Esophagus mucosa (tissue), 1 donor: ENCODE measurements at regions not wholly inside any gene's neighbourhood (a gene's known extent, or its start where the extent isn't known, plus 50 kb on each side); places are given as distances from the start of the nearest gene placed in this dataset.
"Not testable (repeated sequence)": the region's sequence is repeated elsewhere in the genome, so short reads cannot be mapped to it uniquely, and the experiment has no call there.

ENCODE experiments used
- ATAC-seq: fragments of 200-7000 bp; cut with Tn5 transposase; one replicate; pipeline ENCODE4 v1.9.1; 2020
- donor health status: DM: yes; HTN: yes; CAD: no.

DNA sequence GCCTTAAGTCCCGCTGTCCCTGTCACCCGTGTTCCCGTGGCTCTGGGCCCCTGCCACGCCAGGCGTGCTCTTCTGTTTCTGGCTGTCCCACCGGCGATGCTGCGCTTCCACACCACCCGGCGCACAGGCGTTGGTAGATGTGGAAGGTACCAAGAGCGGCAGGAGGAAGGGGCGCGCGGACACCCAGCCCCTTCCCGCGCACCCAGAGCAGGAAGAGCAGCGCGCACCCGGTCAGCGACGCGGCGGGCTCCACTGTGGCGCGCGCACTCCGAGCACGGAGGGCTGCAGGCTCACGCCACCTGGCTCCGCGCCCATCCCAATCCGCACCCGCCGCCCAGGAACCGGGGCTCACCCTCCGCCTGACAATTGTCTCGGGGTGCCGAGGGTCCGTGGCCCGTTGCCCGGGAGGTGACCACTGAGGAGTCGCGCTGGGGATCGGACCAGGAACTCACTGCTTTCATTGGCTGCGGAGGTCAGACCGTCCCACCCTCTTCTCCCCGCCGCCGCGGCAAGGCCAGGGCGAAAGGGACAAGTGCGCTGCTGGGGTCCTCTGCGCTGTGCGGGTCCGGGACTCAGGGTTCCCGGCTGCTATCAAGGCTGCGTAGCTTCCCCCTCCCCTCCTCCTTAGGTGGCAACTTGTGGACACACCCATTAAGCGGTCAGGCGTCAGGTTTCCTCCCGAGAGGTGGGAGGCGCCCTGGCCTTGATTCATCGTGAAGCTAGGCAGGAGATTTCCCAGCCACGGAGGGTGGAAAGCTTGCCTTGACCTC lies 121.6 kb upstream of the ZNF92 start:
- peak; percentile 82 for ATAC-seq

GRCh38 chr7:65250697-65251395 lies 122.8 kb upstream of the ZNF92 start:
- ATAC-seq: no peak

DNA sequence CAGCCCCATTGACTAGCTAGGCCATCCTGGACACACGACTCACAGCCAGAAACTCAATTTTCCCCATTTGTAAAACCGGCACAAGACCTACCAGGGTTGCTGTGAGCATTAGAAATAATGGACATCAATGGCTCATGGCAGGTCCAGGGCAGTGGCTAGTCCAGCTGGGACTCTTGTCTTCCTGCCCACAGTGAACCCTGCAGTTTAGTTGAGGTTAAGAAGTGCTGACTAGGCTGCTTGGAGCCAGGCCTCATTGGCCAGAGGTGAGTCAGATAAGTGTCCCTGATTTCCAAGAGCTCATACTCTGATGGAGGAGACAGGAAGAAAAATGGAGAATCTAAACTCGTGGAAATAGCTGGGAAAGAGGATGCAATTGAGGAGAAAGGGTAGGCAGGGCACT lies 123.4 kb upstream of the ZNF92 start:
- no peak for ATAC-seq

GRCh38 chr7:65247491-65247890 lies 126.2 kb upstream of the ZNF92 start:
- no peak for ATAC-seq

DNA sequence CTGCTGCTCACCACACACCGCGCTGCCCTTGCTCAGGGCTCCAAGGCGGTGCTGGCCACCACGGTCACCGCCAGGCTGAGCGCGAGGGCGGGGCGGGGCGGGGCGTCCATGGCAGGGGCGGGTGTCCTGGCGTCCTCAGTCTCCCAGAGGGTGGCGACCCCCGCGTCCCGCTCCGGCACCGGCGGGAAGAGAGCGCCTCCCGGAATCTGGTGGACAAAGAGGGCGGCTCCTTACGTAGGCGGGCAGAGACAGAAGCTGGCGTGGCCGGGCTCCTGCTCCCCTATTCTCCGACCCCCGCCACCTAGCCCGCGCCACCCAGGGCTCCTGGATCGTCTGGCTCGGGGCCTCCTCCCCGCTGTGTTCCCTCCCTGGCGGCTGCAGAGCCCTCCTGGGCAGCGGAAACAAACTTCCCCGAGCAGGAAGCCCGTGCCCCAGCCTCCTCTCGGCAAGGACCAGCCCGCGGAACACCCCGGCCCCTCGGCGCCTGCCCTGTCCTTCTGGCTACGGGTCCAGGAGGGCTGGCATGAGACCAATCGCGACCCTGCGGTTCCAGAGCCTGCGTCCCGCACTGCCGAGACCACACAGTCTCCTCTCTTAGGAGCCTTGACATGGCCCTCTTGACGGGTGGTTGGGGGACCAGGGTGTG lies 133.8 kb upstream of the ZNF92 start:
- peak; percentile 48 for ATAC-seq

DNA sequence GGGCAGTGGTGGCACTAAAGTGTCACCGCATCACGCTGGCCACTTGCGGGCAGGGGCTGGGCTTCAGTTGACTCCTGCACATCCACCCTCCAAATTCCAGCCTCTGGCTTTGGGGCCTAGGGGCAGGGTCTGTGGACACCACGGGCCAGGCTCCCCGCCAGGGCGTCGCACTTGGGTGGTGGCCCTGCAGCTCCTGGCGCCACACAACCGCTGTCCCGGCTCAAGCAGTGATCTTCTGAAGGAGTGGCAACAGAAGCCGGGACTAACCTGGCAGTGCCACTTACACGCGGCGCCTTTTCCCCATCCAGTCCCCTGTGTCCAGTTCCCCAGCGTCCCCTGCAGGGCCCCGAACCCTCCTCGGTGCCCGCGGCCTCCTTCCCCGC lies 134.3 kb upstream of the ZNF92 start:
- ATAC-seq: peak; percentile 32

- peak; percentile 17 for ATAC-seq
Measured at GRCh38 chr7:65238785-65239184, 134.9 kb upstream of the ZNF92 start.

GRCh38 chr7:65235586-65235985 lies 138.1 kb upstream of the ZNF92 start:
- no peak for ATAC-seq

DNA sequence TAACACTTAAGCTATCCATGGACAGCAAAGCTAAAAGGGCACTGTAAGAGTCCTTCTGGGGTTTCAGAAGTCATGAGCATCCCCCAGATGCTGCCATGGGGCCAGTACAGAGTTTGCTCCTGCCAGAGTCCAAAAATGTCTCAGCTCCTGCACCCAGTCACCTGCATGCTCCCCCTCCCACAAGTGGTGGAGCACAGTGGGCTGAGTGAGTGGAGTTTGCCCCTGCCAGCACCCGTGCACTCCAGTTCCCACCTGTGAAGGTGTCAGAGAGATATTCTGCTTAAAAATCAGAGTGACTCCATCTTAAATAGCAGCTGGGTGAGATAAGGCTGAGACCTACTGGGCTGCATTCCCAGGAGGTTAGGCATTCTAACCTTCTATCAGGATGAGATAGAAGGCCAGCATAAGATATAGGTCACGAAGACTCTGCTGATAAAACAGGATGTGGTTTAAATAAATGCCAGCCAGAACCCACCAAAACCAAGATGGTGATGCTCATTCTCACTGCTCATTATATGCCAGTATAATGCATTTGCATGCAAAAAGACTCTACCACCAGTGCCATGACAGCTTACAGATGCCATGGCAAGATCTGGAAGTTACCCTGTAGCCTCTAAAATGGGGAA lies 140.1 kb upstream of the ZNF92 start:
- no peak for ATAC-seq

GRCh38 chr7:65230231-65230630 lies 143.4 kb upstream of the ZNF92 start:
- no peak for ATAC-seq

DNA sequence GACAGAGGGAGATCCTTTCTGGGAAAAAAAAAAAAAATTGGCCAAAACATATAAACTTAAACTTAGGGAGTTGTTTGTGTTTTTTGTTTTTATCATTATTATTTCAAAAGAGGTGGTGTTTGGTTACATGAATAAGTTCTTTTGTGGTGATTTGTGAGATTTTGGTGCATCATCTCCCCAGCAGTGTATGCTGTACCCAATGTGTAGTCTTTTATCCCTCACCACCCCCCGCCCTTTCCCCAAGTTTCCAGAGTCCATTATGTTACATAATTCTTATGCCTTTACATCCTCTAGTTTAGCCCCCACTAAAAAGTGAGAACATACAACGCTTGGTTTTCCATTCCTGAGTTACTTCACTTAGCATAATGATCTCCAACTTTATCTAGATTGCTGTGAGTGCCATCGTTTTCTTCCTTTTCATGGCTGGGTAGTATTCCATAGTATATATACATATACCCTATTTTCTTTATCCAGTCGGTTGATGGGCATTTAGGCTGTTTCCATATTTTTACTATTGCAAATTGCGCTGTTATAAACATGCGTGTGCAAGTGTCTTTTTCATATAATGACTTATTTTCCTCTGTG lies 148.1 kb upstream of the ZNF92 start:
- no peak for ATAC-seq

GRCh38 chr7:65222655-65223054 lies 151.0 kb upstream of the ZNF92 start:
- no peak for ATAC-seq

DNA sequence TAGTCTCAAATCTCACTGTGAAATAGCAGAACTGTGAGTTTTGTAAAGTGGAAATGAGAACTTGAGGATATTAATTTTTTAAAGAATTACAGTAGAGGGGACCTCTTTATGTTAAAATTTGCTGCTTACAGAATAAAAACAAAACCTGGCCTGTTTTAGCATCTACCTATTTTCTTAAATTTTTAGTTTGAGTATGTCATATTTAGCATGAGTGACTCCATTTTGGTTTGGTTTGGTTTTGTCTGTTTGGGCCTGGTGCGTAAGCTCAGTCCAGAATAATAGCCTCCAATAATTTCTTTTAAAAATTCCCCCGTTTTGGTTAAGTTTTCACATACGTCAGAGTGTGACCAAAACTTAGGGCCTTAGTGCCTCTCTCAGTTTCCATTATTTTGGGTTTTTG lies 152.0 kb upstream of the ZNF92 start:
- ATAC-seq: no peak

- ATAC-seq: no peak
Measured at GRCh38 chr7:65219623-65220022, 154.0 kb upstream of the ZNF92 start.

DNA sequence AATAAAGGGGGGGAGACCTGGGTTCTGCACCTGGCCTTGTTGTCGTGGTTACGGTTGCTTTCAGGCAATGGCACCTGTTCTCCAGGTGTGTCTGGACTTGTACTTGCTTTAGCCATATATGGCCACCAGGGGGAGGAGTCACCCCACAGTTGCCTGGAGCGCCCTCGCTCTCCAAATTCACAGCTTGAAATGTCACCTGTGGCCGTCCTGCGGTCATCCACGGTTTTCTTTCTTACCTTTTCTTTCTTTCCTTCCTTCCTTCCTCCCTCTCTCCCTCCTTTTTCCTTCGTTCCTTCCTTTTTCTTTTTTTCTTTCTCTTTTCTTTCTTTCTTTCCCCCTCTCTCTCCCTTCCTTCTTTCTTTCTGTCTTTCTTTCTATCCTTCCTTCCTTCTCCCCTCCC lies 157.2 kb upstream of the ZNF92 start:
- peak; percentile 88 for ATAC-seq

DNA sequence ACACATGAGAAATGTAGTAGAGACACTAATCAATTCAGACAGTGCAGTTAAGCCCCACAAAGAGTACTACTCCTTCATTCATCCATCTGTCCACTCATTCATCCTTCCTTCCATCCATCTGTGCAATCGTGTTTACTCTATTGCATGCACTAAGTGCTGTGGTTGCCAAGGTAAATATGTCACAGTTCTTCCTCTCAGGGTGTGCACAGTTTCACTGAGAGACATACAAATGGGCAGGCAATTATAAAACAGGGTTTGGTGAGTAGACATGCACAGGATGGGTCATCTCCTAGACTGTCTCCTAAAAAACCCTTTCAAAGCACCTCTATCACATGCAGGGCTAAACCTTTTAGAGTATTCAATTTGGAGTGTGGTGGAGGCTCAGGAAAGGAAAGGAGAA lies 160.4 kb upstream of the ZNF92 start:
- ATAC-seq: not testable (repeated sequence)

- peak; percentile 66 for ATAC-seq
Measured at GRCh38 chr7:65199221-65199620, 174.4 kb upstream of the ZNF92 start.

GRCh38 chr7:65193334-65194058 lies 180.2 kb upstream of the ZNF92 start:
- ATAC-seq: peak; percentile 31

DNA sequence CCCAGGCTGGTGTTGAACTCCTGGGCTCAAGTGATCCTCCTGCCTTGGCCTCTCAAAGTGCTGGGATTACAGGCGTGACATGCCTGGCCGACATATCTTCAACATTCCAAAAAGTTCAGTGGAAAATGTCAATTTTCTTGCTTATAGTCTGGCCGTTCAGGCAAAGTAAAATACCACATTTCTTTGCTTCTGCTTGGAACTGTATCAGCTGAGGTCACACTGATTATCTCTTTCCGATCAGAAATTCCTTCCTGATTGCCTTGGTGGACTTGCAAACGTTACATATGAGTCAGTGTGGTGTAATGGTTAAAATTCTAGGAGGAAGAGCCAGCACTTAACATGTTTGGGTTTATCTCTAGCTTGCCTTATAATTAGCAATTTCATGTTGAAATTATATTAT lies 170.6 kb upstream of the ERV3-1 start:
- not testable (repeated sequence) for ATAC-seq

DNA sequence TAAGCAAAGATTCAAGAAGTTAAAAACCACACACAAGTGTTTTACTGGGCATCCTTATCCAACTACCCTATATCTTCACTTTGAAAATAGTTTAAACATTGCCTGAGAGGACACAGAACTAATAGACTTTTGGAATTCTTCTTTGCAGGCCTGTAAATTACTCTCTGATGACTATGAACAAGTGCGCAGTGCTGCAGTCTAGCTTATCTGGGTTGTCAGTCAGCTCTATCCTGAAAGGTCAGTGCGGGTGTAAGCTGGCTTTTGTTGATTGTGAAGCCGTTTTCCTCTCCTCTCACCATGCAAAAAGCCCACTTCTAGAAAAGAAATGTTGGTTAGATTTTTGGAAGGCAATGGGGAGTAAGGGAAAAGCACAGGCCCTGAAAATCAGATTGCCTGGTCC lies 143.6 kb upstream of the ERV3-1 start:
- ATAC-seq: not testable (repeated sequence)

DNA sequence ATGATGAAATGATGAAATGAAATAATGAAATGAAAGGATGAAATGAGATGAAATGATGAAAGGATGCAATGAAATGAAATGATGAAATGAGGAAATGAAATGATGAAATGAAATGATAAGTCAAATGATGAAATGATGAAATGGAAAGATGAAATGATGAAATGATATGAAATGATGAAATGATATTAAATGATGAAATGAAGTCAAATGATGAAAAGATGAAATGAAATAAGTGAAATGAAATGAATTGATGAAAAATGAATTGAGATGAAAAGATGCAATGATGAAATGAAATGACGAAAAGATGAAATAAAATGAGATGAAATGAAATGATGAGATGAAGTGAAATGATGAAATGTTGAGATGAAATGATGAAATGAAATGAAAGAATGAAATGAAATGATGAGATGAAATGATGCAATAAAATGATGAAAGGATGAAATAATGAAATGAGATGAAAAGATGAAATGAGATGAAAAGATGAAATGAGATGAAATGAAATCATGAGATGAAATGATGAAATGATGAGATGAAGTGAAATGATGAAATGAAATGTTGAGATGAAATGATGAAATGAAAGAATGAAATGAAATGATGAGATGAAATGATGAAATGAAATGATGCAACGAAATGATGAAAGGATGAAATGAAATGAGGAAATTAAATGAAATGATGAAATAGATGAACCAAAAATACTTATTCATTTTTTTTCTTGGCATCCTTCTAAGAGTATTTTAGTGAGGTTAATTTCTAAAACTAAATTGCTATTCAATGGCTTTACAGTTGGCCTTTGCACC lies 139.8 kb upstream of the ERV3-1 start:
- not testable (repeated sequence) for ATAC-seq
